ENCODE measurements at regions not wholly inside any gene's neighbourhood (a gene's known extent, or its start where the extent isn't known, plus 50 kb on each side); places are given as distances from the start of the nearest gene placed in this dataset.

DNA sequence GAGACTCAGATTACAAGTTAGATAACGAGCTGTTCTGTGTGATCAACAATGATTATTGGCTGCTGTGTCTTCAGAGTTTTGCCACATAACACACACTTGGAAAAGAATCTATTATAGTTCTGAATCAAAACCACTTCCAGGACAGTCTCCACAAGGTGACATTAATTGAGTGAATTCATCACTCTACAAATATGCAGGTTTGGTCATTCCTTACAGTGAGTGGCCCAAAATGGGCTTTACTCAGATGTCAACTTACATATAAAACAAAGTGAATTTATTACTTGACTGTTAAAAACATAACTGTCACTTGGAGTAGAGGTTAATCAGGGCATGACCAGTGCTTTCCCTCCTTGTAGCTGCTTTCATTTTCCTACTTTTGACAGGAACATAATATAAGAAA is 984.3 kb downstream of the REEP3 start:
- Histone ChIP-seq H2BK12ac (ENCODE audit: low read length) (no peak overlapping the region), H3K9me3 (replicated peaks in 1 of 2; ENCODE audit: control insufficient read depth in 2 of 2, insufficient read depth in 1 of 2, low read depth in 1 of 2, low read length in 2 of 2) (no peaks in the 10 kb centered on the region)
- no CpG with 5 or more reads among the region's 1 CpG for WGBS, 2 donors (ENCODE audit: extremely low coverage in 2 of 2, insufficient read length in 2 of 2, insufficient replicate concordance in 1 of 2)

DNA sequence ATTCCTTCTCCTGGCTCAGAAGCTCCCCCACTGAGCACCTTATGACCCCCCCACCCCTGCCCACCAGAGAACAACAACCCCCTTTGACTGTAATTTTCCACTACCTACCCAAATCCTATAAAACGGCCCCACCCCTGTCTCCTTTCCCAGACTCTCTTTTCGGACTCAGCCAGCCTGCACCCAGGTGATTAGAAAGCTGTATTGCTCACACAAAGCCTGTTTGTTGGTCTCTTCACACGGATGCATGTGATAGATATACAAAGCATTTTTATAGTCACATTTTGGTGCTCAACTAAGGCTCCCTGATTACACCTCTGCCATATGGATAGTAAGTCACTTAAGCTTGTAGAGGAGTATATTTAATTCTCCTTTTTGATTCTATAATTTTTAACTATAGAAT is 985.8 kb downstream of the REEP3 start:
- no peak overlapping the region for H4K91ac ChIP-seq (ENCODE audit: low read depth, low read length, poor library complexity)
- no peak overlapping the region for H3K4ac ChIP-seq (ENCODE audit: low read length)
- H3K79me1 ChIP-seq (ENCODE audit: low read depth, low read length) = no peaks in the 10 kb centered on the region
- no peak for DNase-seq (ENCODE audit: low spot score)
- no peaks in the 10 kb centered on the region for H3K9me3 ChIP-seq (replicated peaks in 1 of 2; ENCODE audit: control insufficient read depth in 2 of 2, insufficient read depth in 1 of 2, low read depth in 1 of 2, low read length in 2 of 2)
- no peaks in the 10 kb centered on the region for H3K4me1 ChIP-seq (ENCODE audit: control insufficient read depth in 2 of 2, insufficient read depth in 1 of 2, low read depth in 1 of 2, low read length in 2 of 2)
- no peak overlapping the region for H3K14ac ChIP-seq (ENCODE audit: low read length)
- H2BK12ac ChIP-seq (ENCODE audit: low read length) = no peak overlapping the region
- H3K9ac ChIP-seq (ENCODE audit: low read depth, low read length, poor library complexity) = no peak overlapping the region
- WGBS, 2 donors (ENCODE audit: extremely low coverage in 2 of 2, insufficient read length in 2 of 2, insufficient replicate concordance in 1 of 2) = no CpG with 5 or more reads among the region's 3 CpGs
- no peak overlapping the region for H3K18ac ChIP-seq (ENCODE audit: low read length)
- no peak overlapping the region for H4K8ac ChIP-seq (ENCODE audit: low read depth, low read length)
- H2BK15ac ChIP-seq (ENCODE audit: low read length) = no peak overlapping the region
- H2BK120ac ChIP-seq (ENCODE audit: low read depth, low read length) = no peak overlapping the region
- no peak overlapping the region for H3K4me2 ChIP-seq (ENCODE audit: insufficient read depth, low read length, poor library complexity, severe bottlenecking)
- no peak overlapping the region for H2AFZ ChIP-seq (ENCODE audit: low read length)
- no peaks in the 10 kb centered on the region for H3K27me3 ChIP-seq (ENCODE audit: control insufficient read depth in 3 of 3, insufficient read depth in 3 of 3, low read depth in 1 of 3, low read length in 3 of 3)
- no peak overlapping the region for H2AK5ac ChIP-seq (ENCODE audit: low read depth, low read length)
- no peak overlapping the region for H3K4me3 ChIP-seq (ENCODE audit: low read length in 2 of 2)
- no peak overlapping the region for H3K27ac ChIP-seq (replicated peaks; ENCODE audit: low read length)
- no peak overlapping the region for H3K23ac ChIP-seq (ENCODE audit: low read depth, low read length, poor library complexity)
- H3K36me3 ChIP-seq (replicated peaks in 1 of 2; ENCODE audit: control insufficient read depth in 2 of 2, insufficient read depth in 2 of 2, low read length in 2 of 2) = no peaks in the 10 kb centered on the region
- no peak overlapping the region for H2BK5ac ChIP-seq (ENCODE audit: low read length)

More for the DNA sequence above, 984.3 kb downstream of the REEP3 start:
- Histone ChIP-seq H3K4ac (ENCODE audit: low read length) (no peak overlapping the region), H3K4me3 (ENCODE audit: low read length in 2 of 2) (no peak overlapping the region), H2AK5ac (ENCODE audit: low read depth, low read length) (no peak overlapping the region), H3K18ac (ENCODE audit: low read length) (no peak overlapping the region), H3K4me1 (ENCODE audit: control insufficient read depth in 2 of 2, insufficient read depth in 1 of 2, low read depth in 1 of 2, low read length in 2 of 2) (no peaks in the 10 kb centered on the region), H3K27me3 (ENCODE audit: control insufficient read depth in 3 of 3, insufficient read depth in 3 of 3, low read depth in 1 of 3, low read length in 3 of 3) (no peaks in the 10 kb centered on the region), H2AFZ (ENCODE audit: low read length) (no peak overlapping the region), H4K8ac (ENCODE audit: low read depth, low read length) (no peak overlapping the region), H2BK5ac (ENCODE audit: low read length) (no peak overlapping the region), H3K23ac (ENCODE audit: low read depth, low read length, poor library complexity) (no peak overlapping the region), H2BK15ac (ENCODE audit: low read length) (no peak overlapping the region), H2BK120ac (ENCODE audit: low read depth, low read length) (no peak overlapping the region), H3K9ac (ENCODE audit: low read depth, low read length, poor library complexity) (no peak overlapping the region), H3K79me1 (ENCODE audit: low read depth, low read length) (no peaks in the 10 kb centered on the region), H3K14ac (ENCODE audit: low read length) (no peak overlapping the region), H4K91ac (ENCODE audit: low read depth, low read length, poor library complexity) (no peak overlapping the region), H3K4me2 (ENCODE audit: insufficient read depth, low read length, poor library complexity, severe bottlenecking) (no peak overlapping the region), H3K36me3 (replicated peaks in 1 of 2; ENCODE audit: control insufficient read depth in 2 of 2, insufficient read depth in 2 of 2, low read length in 2 of 2) (no peaks in the 10 kb centered on the region), H3K27ac (replicated peaks; ENCODE audit: low read length) (no peak overlapping the region)
- no peak for DNase-seq (ENCODE audit: low spot score)

- Histone ChIP-seq H2BK12ac (ENCODE audit: low read length) (no peak overlapping the region), H2AFZ (ENCODE audit: low read length) (no peak overlapping the region), H4K8ac (ENCODE audit: low read depth, low read length) (no peak overlapping the region), H3K14ac (ENCODE audit: low read length) (no peak overlapping the region), H3K79me1 (ENCODE audit: low read depth, low read length) (no peaks in the 10 kb centered on the region), H3K27me3 (ENCODE audit: control insufficient read depth in 3 of 3, insufficient read depth in 3 of 3, low read depth in 1 of 3, low read length in 3 of 3) (no peaks in the 10 kb centered on the region), H2BK15ac (ENCODE audit: low read length) (no peak overlapping the region), H3K4me3 (ENCODE audit: low read length in 2 of 2) (no peak overlapping the region), H3K36me3 (replicated peaks in 1 of 2; ENCODE audit: control insufficient read depth in 2 of 2, insufficient read depth in 2 of 2, low read length in 2 of 2) (no peaks in the 10 kb centered on the region), H3K9me3 (replicated peaks in 1 of 2; ENCODE audit: control insufficient read depth in 2 of 2, insufficient read depth in 1 of 2, low read depth in 1 of 2, low read length in 2 of 2) (no peaks in the 10 kb centered on the region), H3K4ac (ENCODE audit: low read length) (no peak overlapping the region), H3K27ac (replicated peaks; ENCODE audit: low read length) (no peak overlapping the region), H2AK5ac (ENCODE audit: low read depth, low read length) (no peak overlapping the region), H2BK120ac (ENCODE audit: low read depth, low read length) (no peak overlapping the region), H3K4me2 (ENCODE audit: insufficient read depth, low read length, poor library complexity, severe bottlenecking) (no peak overlapping the region), H3K4me1 (ENCODE audit: control insufficient read depth in 2 of 2, insufficient read depth in 1 of 2, low read depth in 1 of 2, low read length in 2 of 2) (no peaks in the 10 kb centered on the region), H3K23ac (ENCODE audit: low read depth, low read length, poor library complexity) (no peak overlapping the region), H3K9ac (ENCODE audit: low read depth, low read length, poor library complexity) (no peak overlapping the region), H4K91ac (ENCODE audit: low read depth, low read length, poor library complexity) (no peak overlapping the region), H2BK5ac (ENCODE audit: low read length) (no peak overlapping the region), H3K18ac (ENCODE audit: low read length) (no peak overlapping the region)
- no peak for DNase-seq (ENCODE audit: low spot score)
- no CpG with 5 or more reads among the region's 2 CpGs for WGBS, 2 donors (ENCODE audit: extremely low coverage in 2 of 2, insufficient read length in 2 of 2, insufficient replicate concordance in 1 of 2)
Observed at GRCh38 chr10:64507651-64508028, 986.4 kb downstream of the REEP3 start.

GRCh38 chr10:64508029-64508661 is 986.9 kb downstream of the REEP3 start:
- H4K8ac ChIP-seq (ENCODE audit: low read depth, low read length) = no peak overlapping the region
- DNase-seq (ENCODE audit: low spot score) = no peak
- no peak overlapping the region for H3K27ac ChIP-seq (replicated peaks; ENCODE audit: low read length)
- H2BK12ac ChIP-seq (ENCODE audit: low read length) = no peak overlapping the region
- H3K9ac ChIP-seq (ENCODE audit: low read depth, low read length, poor library complexity) = no peak overlapping the region
- H2AFZ ChIP-seq (ENCODE audit: low read length) = no peak overlapping the region
- no peaks in the 10 kb centered on the region for H3K4me1 ChIP-seq (ENCODE audit: control insufficient read depth in 2 of 2, insufficient read depth in 1 of 2, low read depth in 1 of 2, low read length in 2 of 2)
- H4K91ac ChIP-seq (ENCODE audit: low read depth, low read length, poor library complexity) = no peak overlapping the region
- H3K4ac ChIP-seq (ENCODE audit: low read length) = no peak overlapping the region
- H3K9me3 ChIP-seq (replicated peaks in 1 of 2; ENCODE audit: control insufficient read depth in 2 of 2, insufficient read depth in 1 of 2, low read depth in 1 of 2, low read length in 2 of 2) = no peaks in the 10 kb centered on the region
- no peak overlapping the region for H2BK120ac ChIP-seq (ENCODE audit: low read depth, low read length)
- H3K36me3 ChIP-seq (replicated peaks in 1 of 2; ENCODE audit: control insufficient read depth in 2 of 2, insufficient read depth in 2 of 2, low read length in 2 of 2) = no peaks in the 10 kb centered on the region
- H3K27me3 ChIP-seq (ENCODE audit: control insufficient read depth in 3 of 3, insufficient read depth in 3 of 3, low read depth in 1 of 3, low read length in 3 of 3) = no peaks in the 10 kb centered on the region
- no peak overlapping the region for H2AK5ac ChIP-seq (ENCODE audit: low read depth, low read length)
- WGBS, 2 donors (ENCODE audit: extremely low coverage in 2 of 2, insufficient read length in 2 of 2, insufficient replicate concordance in 1 of 2) = no CpG with 5 or more reads among the region's 2 CpGs
- no peak overlapping the region for H3K18ac ChIP-seq (ENCODE audit: low read length)
- H3K4me2 ChIP-seq (ENCODE audit: insufficient read depth, low read length, poor library complexity, severe bottlenecking) = no peak overlapping the region
- no peak overlapping the region for H3K23ac ChIP-seq (ENCODE audit: low read depth, low read length, poor library complexity)
- H2BK15ac ChIP-seq (ENCODE audit: low read length) = no peak overlapping the region
- no peak overlapping the region for H3K14ac ChIP-seq (ENCODE audit: low read length)
- no peaks in the 10 kb centered on the region for H3K79me1 ChIP-seq (ENCODE audit: low read depth, low read length)
- H3K4me3 ChIP-seq (ENCODE audit: low read length in 2 of 2) = no peak overlapping the region
- no peak overlapping the region for H2BK5ac ChIP-seq (ENCODE audit: low read length)

All from neuronal stem cell (in vitro differentiated cells).